Adipocyte (in vitro differentiated cells): ENCODE measurements at regions not wholly inside any gene's neighbourhood (a gene's known extent, or its start where the extent isn't known, plus 50 kb on each side); places are given as distances from the start of the nearest gene placed in this dataset.

Source experiments
- DNase-seq: peaks from one replicate; pipeline ENCODE4 v3.0.0-alpha.2; 2015; ENCODE audit warnings: low read depth
- H3K27me3 ChIP-seq: replicated peaks from 2 replicates; pipeline ENCODE4 v1.7.0; 2013; ENCODE audit warnings: mild to moderate bottlenecking, low read length, moderate library complexity; ENCODE audit not compliant: control insufficient read depth, insufficient read depth
- H3K36me3 ChIP-seq: 2 replicates; pipeline ENCODE4 v1.7.0; 2013; ENCODE audit warnings: low read length, mild to moderate bottlenecking, moderate library complexity; ENCODE audit not compliant: control insufficient read depth, insufficient read depth, severe bottlenecking
- H3K4me1 ChIP-seq: 2 replicates; pipeline ENCODE4 v1.7.0; 2013; ENCODE audit warnings: mild to moderate bottlenecking, low read length, moderate library complexity; ENCODE audit not compliant: control insufficient read depth, insufficient read depth
- H3K4me3 ChIP-seq: 2 replicates; pipeline ENCODE4 v1.7.0; 2013; ENCODE audit warnings: mild to moderate bottlenecking, low read length, moderate library complexity
- H3K9ac ChIP-seq: 2 replicates; pipeline ENCODE4 v1.7.0; 2013; ENCODE audit warnings: mild to moderate bottlenecking, low read length, moderate library complexity
- H3K9me3 ChIP-seq: 2 replicates; pipeline ENCODE4 v1.7.0; 2013; ENCODE audit warnings: mild to moderate bottlenecking, low read length, moderate library complexity; ENCODE audit not compliant: control insufficient read depth

- H3K4me3 ChIP-seq, result no peak overlapping the region
- no peak for DNase-seq
- H3K27me3 ChIP-seq, result no peaks in the 10 kb centered on the region
- no peaks in the 10 kb centered on the region for H3K9me3 ChIP-seq
- H3K9ac ChIP-seq, result no peak overlapping the region
- no peaks in the 10 kb centered on the region for H3K36me3 ChIP-seq
- H3K4me1 ChIP-seq, result peaks cover 15% of the 10 kb centered on the region
Measured at GRCh38 chr7:15851201-15851600, 164.7 kb upstream of the MEOX2 start.

- Histone ChIP-seq H3K9ac (no peak overlapping the region), H3K9me3 (no peaks in the 10 kb centered on the region), H3K27me3 (no peaks in the 10 kb centered on the region), H3K4me1 (peaks cover 12% of the 10 kb centered on the region), H3K36me3 (no peaks in the 10 kb centered on the region), H3K4me3 (no peak overlapping the region)
- DNase-seq, result no peak
Measured at GRCh38 chr7:15848901-15849300, 162.4 kb upstream of the MEOX2 start.

DNA sequence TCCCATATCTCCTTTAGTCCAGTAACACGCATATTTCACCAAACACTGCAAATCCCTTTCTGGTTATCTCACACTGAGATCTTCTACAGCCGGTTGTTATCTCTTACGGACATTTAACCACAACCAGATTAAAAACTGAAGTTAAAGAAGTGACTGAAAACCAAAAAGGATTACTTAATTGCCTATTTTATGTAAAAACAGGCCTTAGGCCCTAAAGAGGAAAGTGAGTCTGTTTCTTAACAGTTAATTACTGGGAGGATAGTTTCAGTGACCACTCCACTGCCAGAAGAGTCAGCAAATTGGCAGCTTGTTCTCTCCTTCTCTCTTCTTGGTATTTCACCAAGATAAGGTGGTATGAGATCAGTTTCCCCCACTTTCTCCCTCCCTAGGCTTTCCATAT is 161.9 kb upstream of the MEOX2 start:
- H3K36me3 ChIP-seq, result no peaks in the 10 kb centered on the region
- H3K4me3 ChIP-seq, result no peak overlapping the region
- no peaks in the 10 kb centered on the region for H3K27me3 ChIP-seq
- H3K9ac ChIP-seq, result no peak overlapping the region
- DNase-seq, result no peak
- peaks cover 12% of the 10 kb centered on the region for H3K4me1 ChIP-seq
- no peaks in the 10 kb centered on the region for H3K9me3 ChIP-seq

GRCh38 chr7:15845868-15846267 is 159.4 kb upstream of the MEOX2 start:
- H3K4me1 ChIP-seq, result peaks cover 12% of the 10 kb centered on the region
- no peak for DNase-seq
- no peaks in the 10 kb centered on the region for H3K27me3 ChIP-seq
- H3K9ac ChIP-seq, result no peak overlapping the region
- no peaks in the 10 kb centered on the region for H3K36me3 ChIP-seq
- H3K4me3 ChIP-seq, result no peak overlapping the region
- H3K9me3 ChIP-seq, result no peaks in the 10 kb centered on the region

DNA sequence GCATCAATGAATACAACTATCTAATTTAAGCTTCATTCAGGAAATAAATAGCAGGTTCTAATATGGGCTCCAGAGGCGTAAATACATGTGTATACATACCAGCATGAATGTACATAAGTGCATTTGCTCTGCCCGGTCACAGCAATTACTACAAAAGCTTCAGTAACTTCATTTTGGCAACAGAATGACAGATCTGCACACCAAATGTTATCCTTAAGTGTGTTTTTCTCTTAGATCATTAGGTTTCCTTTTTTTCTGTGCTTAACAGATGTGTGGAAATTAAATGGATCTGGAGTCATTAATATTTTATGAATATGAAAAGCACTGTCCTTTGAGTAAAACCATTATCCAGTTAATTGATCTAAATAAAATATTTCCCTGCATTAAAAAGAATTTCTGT is 159.0 kb upstream of the MEOX2 start:
- H3K27me3 ChIP-seq, result no peaks in the 10 kb centered on the region
- no peak overlapping the region for H3K4me3 ChIP-seq
- H3K36me3 ChIP-seq, result no peaks in the 10 kb centered on the region
- H3K4me1 ChIP-seq, result peaks cover 12% of the 10 kb centered on the region
- no peak for DNase-seq
- H3K9me3 ChIP-seq, result no peaks in the 10 kb centered on the region
- H3K9ac ChIP-seq, result no peak overlapping the region

DNA sequence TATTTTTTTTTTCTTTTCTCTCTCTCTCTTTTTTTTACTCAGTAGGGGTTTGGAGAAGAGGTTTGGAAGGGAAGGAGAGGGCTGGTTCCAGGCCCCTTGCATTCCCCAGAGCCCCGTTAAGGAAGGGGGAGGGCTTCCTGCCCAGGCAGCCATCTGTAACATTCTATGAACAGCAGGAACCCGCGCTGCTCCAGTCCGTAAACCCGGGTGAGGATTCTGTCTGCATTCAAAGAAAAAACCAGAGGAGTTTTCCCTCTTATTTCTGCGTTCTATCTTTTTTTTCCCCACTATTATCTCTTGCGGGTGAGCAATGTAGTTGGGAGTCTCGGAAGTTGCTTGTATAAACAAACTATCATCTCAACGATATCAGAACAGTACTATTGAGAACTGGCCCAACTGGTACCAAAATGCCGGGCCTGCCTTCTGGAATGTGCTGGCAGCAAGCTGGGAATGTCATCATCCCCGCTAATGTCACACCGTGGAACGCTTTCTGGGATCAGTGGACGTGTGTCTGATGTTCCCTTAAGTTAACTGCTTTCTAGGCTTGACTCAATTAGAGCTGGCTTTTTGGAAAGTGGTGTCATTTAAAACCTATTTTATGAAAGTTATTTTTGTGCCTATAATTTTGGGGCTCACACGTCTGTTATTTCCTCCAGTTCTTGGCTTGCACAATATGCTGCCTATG is 153.1 kb upstream of the MEOX2 start:
- Histone ChIP-seq H3K4me3 (peak overlapping the region; percentile 80), H3K36me3 (no peaks in the 10 kb centered on the region), H3K9ac (peak overlapping the region; percentile 71), H3K9me3 (no peaks in the 10 kb centered on the region), H3K4me1 (peaks cover 30% of the 10 kb centered on the region), H3K27me3 (no peaks in the 10 kb centered on the region)
- DNase-seq, result no peak

DNA sequence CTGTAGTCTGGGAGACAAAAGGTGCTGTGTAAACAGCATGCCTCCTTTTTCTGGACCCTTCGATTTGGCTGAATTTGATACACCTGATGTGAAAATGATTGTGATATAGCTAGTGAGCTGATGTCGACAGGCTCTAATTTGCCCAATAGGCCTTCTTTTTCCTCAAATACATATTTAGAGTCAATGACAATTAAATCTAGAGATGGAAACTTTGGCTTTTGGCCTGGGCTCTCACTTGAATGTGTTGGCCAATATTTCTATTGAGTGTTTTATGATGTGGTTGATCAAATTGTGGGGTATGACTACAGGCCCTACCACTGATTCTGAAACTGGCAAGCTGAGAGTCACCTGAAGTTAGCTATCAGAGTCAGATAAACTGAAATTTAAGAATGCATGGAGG is 151.8 kb upstream of the MEOX2 start:
- Histone ChIP-seq H3K9ac (no peak overlapping the region), H3K4me3 (no peak overlapping the region), H3K36me3 (no peaks in the 10 kb centered on the region), H3K9me3 (no peaks in the 10 kb centered on the region), H3K27me3 (no peaks in the 10 kb centered on the region), H3K4me1 (peaks cover 30% of the 10 kb centered on the region)
- no peak for DNase-seq

DNA sequence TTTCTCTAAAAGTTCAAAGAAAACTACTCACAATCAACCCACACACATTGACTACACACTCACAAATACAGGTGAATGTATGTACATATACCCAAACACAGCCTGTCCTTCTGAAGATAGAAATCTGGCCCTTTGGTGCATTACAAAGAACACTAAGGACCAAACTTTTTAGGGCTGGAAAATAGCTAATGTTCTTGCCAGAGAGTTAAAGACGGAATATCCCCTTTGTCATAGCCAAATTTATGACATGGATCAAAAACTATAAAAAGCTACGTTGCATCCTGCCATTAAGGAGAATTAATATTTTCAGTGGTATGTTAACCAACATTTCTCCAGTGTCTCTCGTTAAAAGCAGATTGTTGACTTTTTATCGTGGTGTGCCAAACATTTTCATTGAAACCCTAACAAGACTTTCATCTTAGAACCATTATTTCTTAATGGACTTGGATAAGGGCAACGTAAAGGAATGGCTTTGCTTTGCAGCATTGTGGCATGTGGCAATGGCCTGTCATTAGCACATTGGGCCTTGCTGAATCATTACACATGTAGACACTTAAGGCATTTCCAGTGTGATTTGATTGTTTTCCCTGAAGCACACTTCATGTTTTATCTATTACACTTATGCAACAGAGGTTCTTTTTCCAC is 150.9 kb upstream of the MEOX2 start:
- Histone ChIP-seq H3K9me3 (no peaks in the 10 kb centered on the region), H3K36me3 (no peaks in the 10 kb centered on the region), H3K4me1 (peaks cover 38% of the 10 kb centered on the region), H3K4me3 (no peak overlapping the region), H3K9ac (no peak overlapping the region), H3K27me3 (no peaks in the 10 kb centered on the region)
- DNase-seq, result no peak

DNA sequence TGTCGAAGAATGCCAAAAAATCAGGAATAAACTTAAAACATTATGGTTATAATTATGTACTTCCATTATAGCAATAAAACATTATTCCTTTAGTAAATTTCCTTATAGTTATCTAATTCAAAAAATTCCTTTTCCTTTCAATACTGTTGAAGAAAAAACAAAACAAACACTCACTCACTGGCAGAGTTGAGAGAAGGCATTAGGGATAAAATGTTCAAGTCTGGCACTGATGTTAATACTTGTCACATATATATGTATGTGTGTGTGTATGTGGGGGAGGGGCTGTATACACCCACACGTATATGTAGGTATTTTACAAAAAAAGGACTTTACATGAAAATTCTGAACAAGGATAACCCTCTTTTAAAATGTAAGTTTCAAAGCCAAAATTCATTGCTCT is 150.2 kb upstream of the MEOX2 start:
- DNase-seq, result no peak
- no peaks in the 10 kb centered on the region for H3K36me3 ChIP-seq

GRCh38 chr7:15836041-15836440 is 149.6 kb upstream of the MEOX2 start:
- H3K4me1 ChIP-seq, result peaks cover 41% of the 10 kb centered on the region
- H3K4me3 ChIP-seq, result no peak overlapping the region
- H3K9me3 ChIP-seq, result no peaks in the 10 kb centered on the region
- H3K36me3 ChIP-seq, result no peaks in the 10 kb centered on the region
- DNase-seq, result peak; percentile 22
- H3K9ac ChIP-seq, result no peak overlapping the region
- no peaks in the 10 kb centered on the region for H3K27me3 ChIP-seq

More for the DNA sequence above, 150.2 kb upstream of the MEOX2 start:
- H3K4me3 ChIP-seq, result no peak overlapping the region
- H3K27me3 ChIP-seq, result no peaks in the 10 kb centered on the region
- peaks cover 41% of the 10 kb centered on the region for H3K4me1 ChIP-seq
- no peak overlapping the region for H3K9ac ChIP-seq
- no peaks in the 10 kb centered on the region for H3K9me3 ChIP-seq

- Histone ChIP-seq H3K4me1 (peaks cover 45% of the 10 kb centered on the region), H3K36me3 (no peaks in the 10 kb centered on the region), H3K9me3 (no peaks in the 10 kb centered on the region), H3K4me3 (no peak overlapping the region), H3K27me3 (no peaks in the 10 kb centered on the region), H3K9ac (no peak overlapping the region)
- no peak for DNase-seq
Measured at GRCh38 chr7:15834446-15834845, 148.0 kb upstream of the MEOX2 start.

DNA sequence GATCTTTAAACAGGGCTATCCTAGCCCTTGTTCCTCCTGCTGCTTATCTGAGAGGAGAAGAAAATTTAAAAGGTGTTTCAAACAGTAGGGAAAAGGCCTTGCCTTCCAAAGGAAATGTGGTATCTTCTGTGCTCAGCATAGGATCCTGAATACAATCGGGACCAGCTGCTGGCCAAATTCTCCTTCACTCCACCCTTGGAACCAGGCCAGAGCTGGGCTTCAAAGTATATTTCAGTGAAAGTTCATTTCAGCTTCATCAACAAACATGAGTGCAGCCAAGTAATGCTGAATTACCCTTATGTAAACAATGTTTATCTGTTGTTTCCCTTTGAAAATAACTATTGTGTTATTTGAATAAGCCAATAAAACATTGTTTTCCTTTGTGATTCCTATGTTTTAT is 146.5 kb upstream of the MEOX2 start:
- Histone ChIP-seq H3K4me1 (peaks cover 41% of the 10 kb centered on the region), H3K4me3 (no peak overlapping the region), H3K27me3 (no peaks in the 10 kb centered on the region), H3K36me3 (no peaks in the 10 kb centered on the region), H3K9me3 (no peaks in the 10 kb centered on the region), H3K9ac (no peak overlapping the region)
- peak; percentile 70 for DNase-seq
